Keratinocyte (primary cell): ENCODE measurements at regions not wholly inside any gene's neighbourhood (a gene's known extent, or its start where the extent isn't known, plus 50 kb on each side); places are given as distances from the start of the nearest gene placed in this dataset.

Experiments
- DNase-seq: peaks from one replicate; pipeline ENCODE4 v3.0.0-alpha.2; 2011; ENCODE audit warnings: low read depth, missing footprints, low spot score
- FAIRE-seq: peaks from 2 replicates; lab custom pipeline; 2011; peaks lifted over from hg19 to GRCh38; lab: Jason Lieb, UNC
- H2AFZ ChIP-seq: 2 replicates; pipeline ENCODE4 v1.6.0; 2012; ENCODE audit warnings: low read length, control low read depth, inconsistent platforms; ENCODE audit not compliant: control insufficient read depth
- H3K27ac ChIP-seq: 2 replicates; pipeline ENCODE4 v1.5.1; 2011; ENCODE audit warnings: low read length; ENCODE audit not compliant: control insufficient read depth, insufficient read depth
- H3K27me3 ChIP-seq: 3 replicates; pipeline ENCODE4 v1.6.0; 2011; ENCODE audit warnings: low read length; ENCODE audit not compliant: control insufficient read depth, insufficient read depth; ENCODE audit errors: extremely low read depth
- H3K36me3 ChIP-seq, 2 experiments: 2 replicates in 1 of 2; 3 replicates in 1 of 2; pipeline ENCODE4 v1.5.1; 2011; ENCODE audit warnings: low read length in 2 of 2, mild to moderate bottlenecking in 1 of 2; ENCODE audit not compliant: control insufficient read depth in 2 of 2, insufficient read depth in 2 of 2; ENCODE audit errors: extremely low read depth in 1 of 2
- H3K4me1 ChIP-seq: 3 replicates; pipeline ENCODE4 v1.5.1; 2011; ENCODE audit warnings: low read length; ENCODE audit not compliant: control insufficient read depth, insufficient read depth; ENCODE audit errors: extremely low read depth
- H3K4me2 ChIP-seq: 3 replicates; pipeline ENCODE4 v1.6.0; 2011; ENCODE audit warnings: low read depth, low read length; ENCODE audit not compliant: control insufficient read depth, insufficient read depth; ENCODE audit errors: extremely low read depth
- H3K4me3 ChIP-seq, 3 experiments: fragments of 200-600 bp in 1 of 3; sonication (generic) in 1 of 3; 2 replicates in 2 of 3; 3 replicates in 1 of 3; pipeline ENCODE4 v1.5.1; 2011 to 2016; ENCODE audit warnings: low read length in 3 of 3, mild to moderate bottlenecking in 3 of 3, control low read depth in 2 of 3, inconsistent platforms in 1 of 3, low read depth in 1 of 3, mixed read lengths in 1 of 3, mixed run types in 1 of 3, moderate library complexity in 1 of 3; ENCODE audit not compliant: control insufficient read depth in 2 of 3, insufficient read depth in 2 of 3; ENCODE audit errors: extremely low read depth in 1 of 3
- H3K79me2 ChIP-seq: 2 replicates; pipeline ENCODE4 v1.6.0; 2012; ENCODE audit warnings: low read length; ENCODE audit not compliant: control insufficient read depth, insufficient read depth
- H3K9ac ChIP-seq: 3 replicates; pipeline ENCODE4 v1.6.0; 2011; ENCODE audit warnings: low read length; ENCODE audit not compliant: control insufficient read depth, insufficient read depth; ENCODE audit errors: extremely low read depth
- H3K9me1 ChIP-seq: 3 replicates; pipeline ENCODE4 v1.6.0; 2011; ENCODE audit warnings: low read length; ENCODE audit not compliant: control insufficient read depth, insufficient read depth; ENCODE audit errors: extremely low read depth
- H3K9me3 ChIP-seq: 2 replicates; pipeline ENCODE4 v1.5.1; 2012; ENCODE audit warnings: low read depth, low read length; ENCODE audit not compliant: control insufficient read depth
- H4K20me1 ChIP-seq: 3 replicates; pipeline ENCODE4 v1.6.0; 2011; ENCODE audit warnings: low read length; ENCODE audit not compliant: control insufficient read depth, insufficient read depth; ENCODE audit errors: extremely low read depth
- CTCF ChIP-seq, 3 experiments: IDR thresholded peaks in 1 of 3; conservative IDR thresholded peaks in 1 of 3; optimal IDR thresholded peaks in 1 of 3; 2 replicates in 2 of 3; 3 replicates in 1 of 3; pipeline versions ENCODE3 to v1.5.1; 2011; ENCODE audit warnings: low read length in 3 of 3, mild to moderate bottlenecking in 3 of 3, moderate library complexity in 2 of 3, control low read depth in 1 of 3, inconsistent platforms in 1 of 3; ENCODE audit not compliant: insufficient read depth in 2 of 3; ENCODE audit errors: extremely low read depth in 1 of 3
- EZH2 ChIP-seq: IDR thresholded peaks from one replicate; pipeline ENCODE4 v1.6.1; 2012; ENCODE audit warnings: inconsistent platforms, mild to moderate bottlenecking, low read length, moderate library complexity
- dilution Hi-C: fragments of 300-500 bp; cut with MboI; formaldehyde crosslinking; loops from one replicate; pipeline ENCODE4 v1.7.0; 2020; ENCODE audit warnings: low sequenced_read_pairs; ENCODE audit not compliant: extremely low pct_ligation_motif_present

- Histone ChIP-seq H3K9me3 (no peaks in the 10 kb centered on the region), H3K9me1 (peaks cover 3% of the 10 kb centered on the region), H3K36me3 (no peaks in the 10 kb centered on the region), H3K4me1 (peaks cover 15% of the 10 kb centered on the region), H2AFZ (no peak overlapping the region), H3K27ac (no peak overlapping the region), H3K27me3 (peaks cover 5% of the 10 kb centered on the region), H3K9ac (no peak overlapping the region), H3K4me2 (no peak overlapping the region), H4K20me1 (no peaks in the 10 kb centered on the region), H3K4me3 (no peak overlapping the region), H3K79me2 (no peaks in the 10 kb centered on the region)
- dilution Hi-C loops, result no loop called here
- no peak for DNase-seq
- no peak for FAIRE-seq
- TF ChIP-seq CTCF (optimal IDR thresholded peaks at IDR 0.05 in 1 of 3, IDR thresholded peaks at IDR 0.05 in 1 of 3, conservative IDR thresholded peaks at IDR 0.05 in 1 of 3; ENCODE audit: extremely low read depth in 1 of 3, insufficient read depth in 2 of 3, low read length in 3 of 3), result no peak
- TF ChIP-seq EZH2, result no peak
These were observed 309.2 kb upstream of the ZMIZ1 start for GRCh38 chr10:78759456-78760120.

- Histone ChIP-seq H3K4me3 (no peak overlapping the region), H3K9ac (no peak overlapping the region), H3K36me3 (no peaks in the 10 kb centered on the region), H3K4me1 (peaks cover 15% of the 10 kb centered on the region), H2AFZ (no peak overlapping the region), H3K27me3 (peaks cover 9% of the 10 kb centered on the region), H4K20me1 (no peaks in the 10 kb centered on the region), H3K27ac (no peak overlapping the region), H3K9me3 (no peaks in the 10 kb centered on the region), H3K4me2 (no peak overlapping the region), H3K79me2 (no peaks in the 10 kb centered on the region), H3K9me1 (peaks cover 3% of the 10 kb centered on the region)
- dilution Hi-C loops, result no loop called here
- no peak for DNase-seq
- no peak for TF ChIP-seq EZH2
- TF ChIP-seq CTCF (optimal IDR thresholded peaks at IDR 0.05 in 1 of 3, IDR thresholded peaks at IDR 0.05 in 1 of 3, conservative IDR thresholded peaks at IDR 0.05 in 1 of 3; ENCODE audit: extremely low read depth in 1 of 3, insufficient read depth in 2 of 3, low read length in 3 of 3), result no peak
- no peak for FAIRE-seq
These were observed 308.1 kb upstream of the ZMIZ1 start for GRCh38 chr10:78760463-78761310.
